ENCODE measurements at regions not wholly inside any gene's neighbourhood (a gene's known extent, or its start where the extent isn't known, plus 50 kb on each side); places are given as distances from the start of the nearest gene placed in this dataset.

DNA sequence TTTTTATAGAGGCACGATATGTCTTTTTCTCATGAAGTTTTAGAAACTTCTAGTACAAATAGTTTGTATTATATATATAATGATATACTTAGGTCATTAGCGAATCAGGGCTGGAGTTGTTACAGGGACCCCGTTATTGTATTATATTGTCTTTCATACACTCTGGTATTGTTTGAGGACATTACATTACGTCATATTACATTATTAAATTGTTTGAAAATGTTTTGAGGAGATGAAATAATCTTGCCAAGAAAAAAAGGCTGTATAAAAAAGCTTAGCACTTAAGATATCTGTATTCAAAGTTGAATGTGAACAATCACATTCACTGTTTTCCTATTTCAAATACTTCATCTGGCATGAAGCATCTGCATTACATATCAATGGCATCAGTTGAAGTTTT lies 239.6 kb upstream of the ASCC3 start:
- TF ChIP-seq HES4 (CRISPR knock-in tag; IDR thresholded peaks at IDR 0.05; ENCODE audit: borderline replicate concordance) (no peak), HNRNPH1 (optimal IDR thresholded peaks at IDR 0.05; ENCODE audit: low read depth, low read length) (no peak), ZNF780A (CRISPR knock-in tag; IDR thresholded peaks at IDR 0.05) (no peak), ARNTL (CRISPR knock-in tag; IDR thresholded peaks at IDR 0.05) (no peak), SMC3 (IDR thresholded peaks at IDR 0.05; ENCODE audit: low read length) (no peak), MAFK (conservative IDR thresholded peaks at IDR 0.05 in 1 of 2, IDR thresholded peaks at IDR 0.05 in 1 of 2; ENCODE audit: low read length in 2 of 2) (no peak), TOE1 (CRISPR knock-in tag; IDR thresholded peaks at IDR 0.05) (no peak)
- TF ChIP-seq, protein P1, sequence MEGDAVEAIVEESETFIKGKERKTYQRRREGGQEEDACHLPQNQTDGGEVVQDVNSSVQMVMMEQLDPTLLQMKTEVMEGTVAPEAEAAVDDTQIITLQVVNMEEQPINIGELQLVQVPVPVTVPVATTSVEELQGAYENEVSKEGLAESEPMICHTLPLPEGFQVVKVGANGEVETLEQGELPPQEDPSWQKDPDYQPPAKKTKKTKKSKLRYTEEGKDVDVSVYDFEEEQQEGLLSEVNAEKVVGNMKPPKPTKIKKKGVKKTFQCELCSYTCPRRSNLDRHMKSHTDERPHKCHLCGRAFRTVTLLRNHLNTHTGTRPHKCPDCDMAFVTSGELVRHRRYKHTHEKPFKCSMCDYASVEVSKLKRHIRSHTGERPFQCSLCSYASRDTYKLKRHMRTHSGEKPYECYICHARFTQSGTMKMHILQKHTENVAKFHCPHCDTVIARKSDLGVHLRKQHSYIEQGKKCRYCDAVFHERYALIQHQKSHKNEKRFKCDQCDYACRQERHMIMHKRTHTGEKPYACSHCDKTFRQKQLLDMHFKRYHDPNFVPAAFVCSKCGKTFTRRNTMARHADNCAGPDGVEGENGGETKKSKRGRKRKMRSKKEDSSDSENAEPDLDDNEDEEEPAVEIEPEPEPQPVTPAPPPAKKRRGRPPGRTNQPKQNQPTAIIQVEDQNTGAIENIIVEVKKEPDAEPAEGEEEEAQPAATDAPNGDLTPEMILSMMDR (CRISPR knock-in tag; IDR thresholded peaks at IDR 0.05) = no peak
- TF ChIP-seq, protein P2, sequence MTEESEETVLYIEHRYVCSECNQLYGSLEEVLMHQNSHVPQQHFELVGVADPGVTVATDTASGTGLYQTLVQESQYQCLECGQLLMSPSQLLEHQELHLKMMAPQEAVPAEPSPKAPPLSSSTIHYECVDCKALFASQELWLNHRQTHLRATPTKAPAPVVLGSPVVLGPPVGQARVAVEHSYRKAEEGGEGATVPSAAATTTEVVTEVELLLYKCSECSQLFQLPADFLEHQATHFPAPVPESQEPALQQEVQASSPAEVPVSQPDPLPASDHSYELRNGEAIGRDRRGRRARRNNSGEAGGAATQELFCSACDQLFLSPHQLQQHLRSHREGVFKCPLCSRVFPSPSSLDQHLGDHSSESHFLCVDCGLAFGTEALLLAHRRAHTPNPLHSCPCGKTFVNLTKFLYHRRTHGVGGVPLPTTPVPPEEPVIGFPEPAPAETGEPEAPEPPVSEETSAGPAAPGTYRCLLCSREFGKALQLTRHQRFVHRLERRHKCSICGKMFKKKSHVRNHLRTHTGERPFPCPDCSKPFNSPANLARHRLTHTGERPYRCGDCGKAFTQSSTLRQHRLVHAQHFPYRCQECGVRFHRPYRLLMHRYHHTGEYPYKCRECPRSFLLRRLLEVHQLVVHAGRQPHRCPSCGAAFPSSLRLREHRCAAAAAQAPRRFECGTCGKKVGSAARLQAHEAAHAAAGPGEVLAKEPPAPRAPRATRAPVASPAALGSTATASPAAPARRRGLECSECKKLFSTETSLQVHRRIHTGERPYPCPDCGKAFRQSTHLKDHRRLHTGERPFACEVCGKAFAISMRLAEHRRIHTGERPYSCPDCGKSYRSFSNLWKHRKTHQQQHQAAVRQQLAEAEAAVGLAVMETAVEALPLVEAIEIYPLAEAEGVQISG (CRISPR knock-in tag; IDR thresholded peaks at IDR 0.05) = no peak
- TF ChIP-seq, protein P3, sequence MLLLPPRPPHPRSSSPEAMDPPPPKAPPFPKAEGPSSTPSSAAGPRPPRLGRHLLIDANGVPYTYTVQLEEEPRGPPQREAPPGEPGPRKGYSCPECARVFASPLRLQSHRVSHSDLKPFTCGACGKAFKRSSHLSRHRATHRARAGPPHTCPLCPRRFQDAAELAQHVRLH (CRISPR knock-in tag; IDR thresholded peaks at IDR 0.05; ENCODE audit: borderline replicate concordance, low read depth) = no peak
- TF ChIP-seq, protein P4, sequence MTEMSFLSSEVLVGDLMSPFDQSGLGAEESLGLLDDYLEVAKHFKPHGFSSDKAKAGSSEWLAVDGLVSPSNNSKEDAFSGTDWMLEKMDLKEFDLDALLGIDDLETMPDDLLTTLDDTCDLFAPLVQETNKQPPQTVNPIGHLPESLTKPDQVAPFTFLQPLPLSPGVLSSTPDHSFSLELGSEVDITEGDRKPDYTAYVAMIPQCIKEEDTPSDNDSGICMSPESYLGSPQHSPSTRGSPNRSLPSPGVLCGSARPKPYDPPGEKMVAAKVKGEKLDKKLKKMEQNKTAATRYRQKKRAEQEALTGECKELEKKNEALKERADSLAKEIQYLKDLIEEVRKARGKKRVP (CRISPR knock-in tag; IDR thresholded peaks at IDR 0.05) = no peak
